K562 (cell line): ENCODE measurements at regions not wholly inside any gene's neighbourhood (a gene's known extent, or its start where the extent isn't known, plus 50 kb on each side); places are given as distances from the start of the nearest gene placed in this dataset.

Source experiments
- BHLHE40 ChIP-seq: IDR thresholded peaks from 2 replicates; pipeline ENCODE4 v1.6.1; 2011; ENCODE audit warnings: low read length, improper control_type of control experiment
- CEBPB ChIP-seq: fragments of 450-650 bp; IDR thresholded peaks from 2 replicates; pipeline ENCODE4 v1.6.1; 2016; ENCODE audit warnings: missing genetic modification characterization, missing compliant biosample characterization
- CTCF ChIP-seq, 3 experiments: IDR thresholded peaks in 2 of 3; conservative IDR thresholded peaks in 1 of 3; 2 replicates each; pipeline ENCODE4 v1.5.1; 2011 to 2012; ENCODE audit warnings: low read length in 3 of 3, mild to moderate bottlenecking in 3 of 3, control low read depth in 2 of 3, improper control_type of control experiment in 1 of 3, inconsistent platforms in 1 of 3, low read depth in 1 of 3, mixed read lengths in 1 of 3, moderate library complexity in 1 of 3; ENCODE audit not compliant: insufficient read depth in 2 of 3
- ERF ChIP-seq: fragments of 450-650 bp; formaldehyde crosslinking; IDR thresholded peaks from 2 replicates; pipeline ENCODE4 v1.4.0; 2020; ENCODE audit warnings: mild to moderate bottlenecking, mixed read lengths
- FOXJ3 ChIP-seq: sonication (generic); formaldehyde crosslinking; IDR thresholded peaks from 2 replicates; pipeline ENCODE4 v1.4.0; 2020; ENCODE audit warnings: mild to moderate bottlenecking, missing genetic modification reagents
- HDGF ChIP-seq: fragments of 450-650 bp; IDR thresholded peaks from 2 replicates; pipeline ENCODE4 v1.6.1; 2016
- IRF1 ChIP-seq: sonication (generic); formaldehyde crosslinking; IDR thresholded peaks from 2 replicates; pipeline ENCODE4 v1.8.0; 2022; ENCODE audit warnings: missing genetic modification reagents, mild to moderate bottlenecking, borderline replicate concordance
- PML ChIP-seq: IDR thresholded peaks from 2 replicates; pipeline ENCODE4 v1.6.1; 2012; ENCODE audit warnings: low read length, inconsistent platforms
- RAD21 ChIP-seq, 2 experiments: fragments of 250-450 bp in 1 of 2; fragments of 450-650 bp in 1 of 2; sonication (Bioruptor Pico) in 1 of 2; formaldehyde crosslinking in 1 of 2; IDR thresholded peaks in 1 of 2; conservative IDR thresholded peaks in 1 of 2; 2 replicates each; pipeline versions ENCODE4 v1.4.0 to v1.8.0; 2020 to 2022; ENCODE audit warnings: mild to moderate bottlenecking in 2 of 2, moderate library complexity in 1 of 2
- REST ChIP-seq, 2 experiments: fragments of 450-650 bp; formaldehyde crosslinking in 1 of 2; IDR thresholded peaks; 2 replicates each; pipeline versions ENCODE4 v1.4.0 to v1.6.1; 2014 to 2020; ENCODE audit warnings: mild to moderate bottlenecking in 2 of 2, borderline replicate concordance in 1 of 2, low read depth in 1 of 2
- SIN3A ChIP-seq, 2 experiments: fragments of 150-350 bp in 1 of 2; IDR thresholded peaks; 2 replicates each; pipeline ENCODE4 v1.6.1; 2011 to 2016; ENCODE audit warnings: borderline replicate concordance in 2 of 2, low read depth in 2 of 2, low read length in 2 of 2, mild to moderate bottlenecking in 2 of 2, moderate library complexity in 2 of 2; ENCODE audit not compliant: control insufficient read depth in 1 of 2
- ZEB2 ChIP-seq: fragments of 450-650 bp; IDR thresholded peaks from 2 replicates; pipeline ENCODE4 v1.6.1; 2016
- ZKSCAN1 ChIP-seq: fragments of 150-350 bp; IDR thresholded peaks from 2 replicates; pipeline ENCODE4 v1.6.1; 2016; ENCODE audit warnings: low read depth, low read length
- ZNF347 ChIP-seq: fragments of 450-650 bp; formaldehyde crosslinking; IDR thresholded peaks from 2 replicates; pipeline ENCODE4 v1.4.0; 2020; ENCODE audit warnings: low read depth, mild to moderate bottlenecking, moderate library complexity

GRCh38 chr12:89237763-89238162 is 114.5 kb downstream of the DUSP6 start:
- TF ChIP-seq FOXJ3 (CRISPR knock-in tag): no peak
- no peak for TF ChIP-seq CTCF (IDR thresholded peaks at IDR 0.05 in 2 of 3, conservative IDR thresholded peaks at IDR 0.05 in 1 of 3; ENCODE audit: insufficient read depth in 2 of 3, low read depth in 1 of 3, low read length in 3 of 3)
- TF ChIP-seq ZNF347: no peak
- no peak for TF ChIP-seq ZEB2
- no peak for TF ChIP-seq HDGF
- no peak for TF ChIP-seq IRF1 (CRISPR knock-in tag)
- no peak for TF ChIP-seq REST (IDR thresholded peaks at IDR 0.05; ENCODE audit: borderline replicate concordance)
- no peak for TF ChIP-seq REST (CRISPR knock-in tag; IDR thresholded peaks at IDR 0.05; ENCODE audit: low read depth)
- TF ChIP-seq CEBPB: no peak
- no peak for TF ChIP-seq SIN3A (IDR thresholded peaks at IDR 0.05; ENCODE audit: borderline replicate concordance in 2 of 2, control insufficient read depth in 1 of 2, low read depth in 2 of 2, low read length in 2 of 2)
- TF ChIP-seq ZKSCAN1: no peak
- no peak for TF ChIP-seq ERF (CRISPR knock-in tag)
- TF ChIP-seq BHLHE40: no peak
- TF ChIP-seq PML: no peak
- TF ChIP-seq RAD21 (CRISPR knock-in tag; conservative IDR thresholded peaks at IDR 0.05 in 1 of 2, IDR thresholded peaks at IDR 0.05 in 1 of 2): peak; percentile 1 to 27; a peak in 2 of 4 replicates
